ENCODE measurements at regions not wholly inside any gene's neighbourhood (a gene's known extent, or its start where the extent isn't known, plus 50 kb on each side); places are given as distances from the start of the nearest gene placed in this dataset.

GRCh38 chr1:106980121-106980520 lies 76.4 kb upstream of the PRMT6 start:
- TF ChIP-seq CTCF (IDR thresholded peaks at IDR 0.05; ENCODE audit: borderline replicate concordance, extremely low read depth, low read length, poor library complexity, severe bottlenecking) (no peak), EZH2 (IDR thresholded peaks at IDR 0.05; ENCODE audit: borderline replicate concordance, low read depth, low read length, severe bottlenecking) (no peak)
